DND-41 (cell line): ENCODE measurements at regions not wholly inside any gene's neighbourhood (a gene's known extent, or its start where the extent isn't known, plus 50 kb on each side); places are given as distances from the start of the nearest gene placed in this dataset.

Experiments used
- ATAC-seq: fragments of 200-7000 bp; cut with Tn5 transposase; 3 replicates; pipeline ENCODE4 v1.9.1; 2021; ENCODE audit warnings: low read depth; ENCODE audit not compliant: insufficient read depth
- DNase-seq: peaks from one replicate; pipeline ENCODE4 v3.0.0-alpha.2; 2020
- H2AFZ ChIP-seq: 2 replicates; pipeline ENCODE4 v1.6.0; 2012; ENCODE audit warnings: low read depth, low read length
- H3K27ac ChIP-seq: 2 replicates; pipeline ENCODE4 v1.5.1; 2012; ENCODE audit warnings: low read length, inconsistent platforms
- H3K27me3 ChIP-seq: fragments of 200-600 bp; sonication (generic); 2 replicates; pipeline ENCODE4 v1.6.0; 2012; ENCODE audit warnings: low read length, mild to moderate bottlenecking, inconsistent platforms; ENCODE audit not compliant: insufficient read depth, poor library complexity
- H3K36me3 ChIP-seq: 2 replicates; pipeline ENCODE4 v1.5.1; 2012; ENCODE audit warnings: low read length, inconsistent platforms; ENCODE audit not compliant: insufficient read depth
- H3K4me1 ChIP-seq: 2 replicates; pipeline ENCODE4 v1.5.1; 2012; ENCODE audit warnings: mild to moderate bottlenecking, low read length; ENCODE audit not compliant: insufficient read depth
- H3K4me2 ChIP-seq: 2 replicates; pipeline ENCODE4 v1.6.0; 2012; ENCODE audit warnings: mild to moderate bottlenecking, moderate library complexity, low read length, inconsistent platforms; ENCODE audit not compliant: insufficient read depth
- H3K4me3 ChIP-seq, 2 experiments: fragments of 200-600 bp in 1 of 2; shearing (Covaris generic) in 1 of 2; 2 replicates each; pipeline ENCODE4 v1.5.1; 2012 to 2016; ENCODE audit warnings: inconsistent platforms in 2 of 2, low read length in 2 of 2, mild to moderate bottlenecking in 2 of 2, low read depth in 1 of 2, moderate library complexity in 1 of 2
- H3K79me2 ChIP-seq: 2 replicates; pipeline ENCODE4 v1.6.0; 2012; ENCODE audit warnings: low read length, inconsistent platforms; ENCODE audit not compliant: insufficient read depth
- H3K9ac ChIP-seq: 2 replicates; pipeline ENCODE4 v1.6.0; 2012; ENCODE audit warnings: low read depth, mild to moderate bottlenecking, inconsistent platforms, low read length, moderate library complexity
- H3K9me3 ChIP-seq: 2 replicates; pipeline ENCODE4 v1.5.1; 2012; ENCODE audit warnings: low read length, moderate library complexity, mild to moderate bottlenecking, inconsistent platforms; ENCODE audit not compliant: insufficient read depth, severe bottlenecking
- H4K20me1 ChIP-seq: 2 replicates; pipeline ENCODE4 v1.6.0; 2012; ENCODE audit warnings: low read length; ENCODE audit not compliant: insufficient read depth
- CTCF ChIP-seq: IDR thresholded peaks from 2 replicates; pipeline ENCODE4 v1.5.1; 2012; ENCODE audit warnings: borderline replicate concordance, low read length, moderate library complexity, mild to moderate bottlenecking; ENCODE audit not compliant: poor library complexity, severe bottlenecking; ENCODE audit errors: extremely low read depth
- EZH2 ChIP-seq: IDR thresholded peaks from 3 replicates; pipeline ENCODE4 v1.6.1; 2012; ENCODE audit warnings: borderline replicate concordance, low read depth, mild to moderate bottlenecking, moderate library complexity, low read length, inconsistent platforms; ENCODE audit not compliant: severe bottlenecking

GRCh38 chr1:9438431-9439073 lies 100.7 kb upstream of the SLC25A33 start:
- DNase-seq: no peak
- no peak overlapping the region for H2AFZ ChIP-seq
- no peaks in the 10 kb centered on the region for H3K4me1 ChIP-seq
- H3K9me3 ChIP-seq: no peaks in the 10 kb centered on the region
- H4K20me1 ChIP-seq: no peaks in the 10 kb centered on the region
- no peak overlapping the region for H3K9ac ChIP-seq
- no peaks in the 10 kb centered on the region for H3K27me3 ChIP-seq
- H3K79me2 ChIP-seq: no peaks in the 10 kb centered on the region
- no peaks in the 10 kb centered on the region for H3K36me3 ChIP-seq
- H3K27ac ChIP-seq: no peak overlapping the region
- TF ChIP-seq EZH2 (no peak), CTCF (no peak)
- H3K4me2 ChIP-seq: no peak overlapping the region
- H3K4me3 ChIP-seq: no peak overlapping the region
- no peak for ATAC-seq

- no peak overlapping the region for H3K4me2 ChIP-seq
- H3K9ac ChIP-seq: no peak overlapping the region
- no peak overlapping the region for H2AFZ ChIP-seq
- ATAC-seq: no peak
- H3K36me3 ChIP-seq: no peaks in the 10 kb centered on the region
- no peaks in the 10 kb centered on the region for H3K27me3 ChIP-seq
- H3K27ac ChIP-seq: no peak overlapping the region
- DNase-seq: no peak
- no peak overlapping the region for H3K4me3 ChIP-seq
- H3K79me2 ChIP-seq: no peaks in the 10 kb centered on the region
- no peaks in the 10 kb centered on the region for H3K9me3 ChIP-seq
- H4K20me1 ChIP-seq: no peaks in the 10 kb centered on the region
- no peaks in the 10 kb centered on the region for H3K4me1 ChIP-seq
- TF ChIP-seq EZH2: no peak
- no peak for TF ChIP-seq CTCF
Observed at GRCh38 chr1:9439074-9439761, 100.0 kb upstream of the SLC25A33 start.

- Histone ChIP-seq H3K27me3 (no peaks in the 10 kb centered on the region), H3K36me3 (no peaks in the 10 kb centered on the region), H3K4me2 (no peak overlapping the region), H3K9ac (no peak overlapping the region), H3K4me3 (no peak overlapping the region), H3K4me1 (no peaks in the 10 kb centered on the region), H4K20me1 (no peaks in the 10 kb centered on the region), H2AFZ (no peak overlapping the region), H3K79me2 (no peaks in the 10 kb centered on the region), H3K27ac (no peak overlapping the region), H3K9me3 (no peaks in the 10 kb centered on the region)
- no peak for ATAC-seq
- no peak for DNase-seq
- TF ChIP-seq CTCF (no peak), EZH2 (no peak)
Observed at GRCh38 chr1:9440261-9440660, 99.0 kb upstream of the SLC25A33 start.
